Activated CD8-positive, alpha-beta memory T cell treated with anti-CD3 and anti-CD28 coated beads, Interleukin-2, amount 50 U/mL, for 24 hours (primary cell): ENCODE measurements at regions not wholly inside any gene's neighbourhood (a gene's known extent, or its start where the extent isn't known, plus 50 kb on each side); places are given as distances from the start of the nearest gene placed in this dataset.
"Not testable (repeated sequence)": the region's sequence is repeated elsewhere in the genome, so short reads cannot be mapped to it uniquely, and the experiment has no call there.

Source experiments
- DNase-seq: peaks from one replicate; pipeline ENCODE4 v3.0.0-alpha.2; 2020; ENCODE audit errors: extremely low read depth

- not testable (repeated sequence) for DNase-seq
Observed at GRCh38 chr5:101040002-101040401, 136.9 kb upstream of the ST8SIA4 start.

- DNase-seq = no peak
Observed at GRCh38 chr5:101036778-101037177, 133.7 kb upstream of the ST8SIA4 start.

GRCh38 chr5:101035425-101035824 is 132.3 kb upstream of the ST8SIA4 start:
- no peak for DNase-seq

GRCh38 chr5:101024299-101024698 is 121.2 kb upstream of the ST8SIA4 start:
- no peak for DNase-seq

GRCh38 chr5:101018299-101018698 is 115.2 kb upstream of the ST8SIA4 start:
- DNase-seq = no peak

- DNase-seq = no peak
Observed at GRCh38 chr5:101012880-101013279, 109.8 kb upstream of the ST8SIA4 start.

GRCh38 chr5:101009758-101010519 is 106.9 kb upstream of the ST8SIA4 start:
- DNase-seq = no peak

- no peak for DNase-seq
Observed at GRCh38 chr5:100992354-100992753, 89.3 kb upstream of the ST8SIA4 start.

GRCh38 chr5:100983601-100984000 is 80.5 kb upstream of the ST8SIA4 start:
- not testable (repeated sequence) for DNase-seq

- no peak for DNase-seq
Observed at GRCh38 chr5:100974082-100974481, 71.0 kb upstream of the ST8SIA4 start.

GRCh38 chr5:100970646-100971255 is 67.7 kb upstream of the ST8SIA4 start:
- DNase-seq = no peak

GRCh38 chr5:100965291-100965690 is 62.2 kb upstream of the ST8SIA4 start:
- DNase-seq = no peak
